ENCODE measurements at regions not wholly inside any gene's neighbourhood (a gene's known extent, or its start where the extent isn't known, plus 50 kb on each side); places are given as distances from the start of the nearest gene placed in this dataset.

GRCh38 chr6:88374553-88374952, 208.4 kb upstream of the CNR1 start:
- H4K20me1 ChIP-seq (ENCODE audit: control insufficient read depth, extremely low read depth, insufficient read depth, low read length), result no peaks in the 10 kb centered on the region
- H3K9ac ChIP-seq (ENCODE audit: insufficient read depth, low read length), result no peak overlapping the region
- H3K4me3 ChIP-seq (replicated peaks in 1 of 4; ENCODE audit: control extremely low read depth in 1 of 4, insufficient read depth in 1 of 4, low read depth in 3 of 4, low read length in 4 of 4), result no peak overlapping the region
- no peaks in the 10 kb centered on the region for H3K27me3 ChIP-seq (ENCODE audit: control insufficient read depth, insufficient read depth, low read length)
- H2AFZ ChIP-seq (ENCODE audit: low read length), result no peak overlapping the region
- peaks cover 2% of the 10 kb centered on the region for H3K4me1 ChIP-seq (ENCODE audit: control insufficient read depth, extremely low read depth, insufficient read depth, low read length)
- H3K27ac ChIP-seq (ENCODE audit: insufficient read depth, low read length), result no peak overlapping the region
- no peaks in the 10 kb centered on the region for H3K79me2 ChIP-seq (ENCODE audit: control insufficient read depth, insufficient read depth, low read length)
- TF ChIP-seq CTCF (conservative IDR thresholded peaks at IDR 0.05 in 1 of 2, IDR thresholded peaks at IDR 0.05 in 1 of 2; ENCODE audit: low read depth in 1 of 2, low read length in 2 of 2) (no peak), EZH2 (IDR thresholded peaks at IDR 0.05; ENCODE audit: low read length, missing control alignments) (no peak)
- H3K4me2 ChIP-seq (ENCODE audit: extremely low read depth, insufficient read depth, low read length), result no peak overlapping the region
- no peaks in the 10 kb centered on the region for H3K9me3 ChIP-seq (ENCODE audit: control insufficient read depth, insufficient read depth, low read depth, low read length)
- no peak for DNase-seq (ENCODE audit: low read depth in 2 of 2)
- no peaks in the 10 kb centered on the region for H3K36me3 ChIP-seq (ENCODE audit: control insufficient read depth, insufficient read depth, low read length)

GRCh38 chr6:88371480-88371879, 205.3 kb upstream of the CNR1 start:
- H3K27me3 ChIP-seq (ENCODE audit: control insufficient read depth, insufficient read depth, low read length), result no peaks in the 10 kb centered on the region
- no peak for DNase-seq (ENCODE audit: low read depth in 2 of 2)
- H3K4me1 ChIP-seq (ENCODE audit: control insufficient read depth, extremely low read depth, insufficient read depth, low read length), result no peaks in the 10 kb centered on the region
- no peak for TF ChIP-seq EZH2 (IDR thresholded peaks at IDR 0.05; ENCODE audit: low read length, missing control alignments)
- no peak for TF ChIP-seq CTCF (conservative IDR thresholded peaks at IDR 0.05 in 1 of 2, IDR thresholded peaks at IDR 0.05 in 1 of 2; ENCODE audit: low read depth in 1 of 2, low read length in 2 of 2)
- no peaks in the 10 kb centered on the region for H3K79me2 ChIP-seq (ENCODE audit: control insufficient read depth, insufficient read depth, low read length)
- no peak overlapping the region for H3K9ac ChIP-seq (ENCODE audit: insufficient read depth, low read length)
- no peaks in the 10 kb centered on the region for H3K9me3 ChIP-seq (ENCODE audit: control insufficient read depth, insufficient read depth, low read depth, low read length)
- no peaks in the 10 kb centered on the region for H4K20me1 ChIP-seq (ENCODE audit: control insufficient read depth, extremely low read depth, insufficient read depth, low read length)
- no peak overlapping the region for H3K4me2 ChIP-seq (ENCODE audit: extremely low read depth, insufficient read depth, low read length)
- H3K36me3 ChIP-seq (ENCODE audit: control insufficient read depth, insufficient read depth, low read length), result no peaks in the 10 kb centered on the region
- H3K4me3 ChIP-seq (replicated peaks in 1 of 4; ENCODE audit: control extremely low read depth in 1 of 4, insufficient read depth in 1 of 4, low read depth in 3 of 4, low read length in 4 of 4), result no peak overlapping the region
- H3K27ac ChIP-seq (ENCODE audit: insufficient read depth, low read length), result no peak overlapping the region
- no peak overlapping the region for H2AFZ ChIP-seq (ENCODE audit: low read length)

- no peak overlapping the region for H2AFZ ChIP-seq (ENCODE audit: low read length)
- H3K36me3 ChIP-seq (ENCODE audit: control insufficient read depth, insufficient read depth, low read length), result no peaks in the 10 kb centered on the region
- no peaks in the 10 kb centered on the region for H3K27me3 ChIP-seq (ENCODE audit: control insufficient read depth, insufficient read depth, low read length)
- DNase-seq (ENCODE audit: low read depth in 2 of 2), result no peak
- no peaks in the 10 kb centered on the region for H3K9me3 ChIP-seq (ENCODE audit: control insufficient read depth, insufficient read depth, low read depth, low read length)
- H4K20me1 ChIP-seq (ENCODE audit: control insufficient read depth, extremely low read depth, insufficient read depth, low read length), result no peaks in the 10 kb centered on the region
- no peak for TF ChIP-seq CTCF (conservative IDR thresholded peaks at IDR 0.05 in 1 of 2, IDR thresholded peaks at IDR 0.05 in 1 of 2; ENCODE audit: low read depth in 1 of 2, low read length in 2 of 2)
- no peak for TF ChIP-seq EZH2 (IDR thresholded peaks at IDR 0.05; ENCODE audit: low read length, missing control alignments)
- no peaks in the 10 kb centered on the region for H3K79me2 ChIP-seq (ENCODE audit: control insufficient read depth, insufficient read depth, low read length)
- H3K9ac ChIP-seq (ENCODE audit: insufficient read depth, low read length), result no peak overlapping the region
- no peak overlapping the region for H3K4me3 ChIP-seq (replicated peaks in 1 of 4; ENCODE audit: control extremely low read depth in 1 of 4, insufficient read depth in 1 of 4, low read depth in 3 of 4, low read length in 4 of 4)
- no peak overlapping the region for H3K4me2 ChIP-seq (ENCODE audit: extremely low read depth, insufficient read depth, low read length)
- H3K4me1 ChIP-seq (ENCODE audit: control insufficient read depth, extremely low read depth, insufficient read depth, low read length), result no peaks in the 10 kb centered on the region
- H3K27ac ChIP-seq (ENCODE audit: insufficient read depth, low read length), result no peak overlapping the region
Measured at GRCh38 chr6:88370127-88370710, 204.1 kb upstream of the CNR1 start.

All from fibroblast of lung (primary cell).